Spleen (tissue), 11 donors: ENCODE measurements at regions not wholly inside any gene's neighbourhood (a gene's known extent, or its start where the extent isn't known, plus 50 kb on each side); places are given as distances from the start of the nearest gene placed in this dataset.

Experiments used
- DNase-seq: peaks from one replicate; pipeline ENCODE4 v3.0.0-alpha.2; 2020
- H3K27ac ChIP-seq, 8 donors: fragments of 200-600 bp; sonication (generic) in 7 of 8; 1 replicate in 4 of 8; 2 replicates in 4 of 8; pipeline versions ENCODE4 v1.5.0 to v1.8.0; 2016 to 2021; ENCODE audit warnings: inconsistent platforms in 4 of 8, mild to moderate bottlenecking in 4 of 8, moderate library complexity in 1 of 8
- H3K27me3 ChIP-seq, 7 donors: fragments of 200-600 bp; sonication (generic) in 6 of 7; replicated peaks in 1 of 7; 1 replicate in 4 of 7; 2 replicates in 3 of 7; pipeline versions ENCODE4 v1.5.0 to v1.8.0; 2016 to 2021; ENCODE audit warnings: inconsistent platforms in 3 of 7, mild to moderate bottlenecking in 1 of 7
- H3K36me3 ChIP-seq, 6 donors: fragments of 200-600 bp; sonication (generic) in 5 of 6; 1 replicate in 4 of 6; 2 replicates in 2 of 6; pipeline versions ENCODE4 v1.5.0 to v1.8.0; 2016 to 2021; ENCODE audit warnings: inconsistent platforms in 2 of 6
- H3K4me1 ChIP-seq, 6 donors: fragments of 200-600 bp; sonication (generic) in 5 of 6; 1 replicate in 3 of 6; 2 replicates in 3 of 6; pipeline versions ENCODE4 v1.5.0 to v1.8.0; 2016 to 2021; ENCODE audit warnings: inconsistent platforms in 3 of 6
- H3K4me3 ChIP-seq, 8 donors: fragments of 200-600 bp; sonication (generic) in 7 of 8; 1 replicate in 4 of 8; 2 replicates in 4 of 8; pipeline versions ENCODE4 v1.5.0 to v1.8.0; 2016 to 2021; ENCODE audit warnings: inconsistent platforms in 4 of 8, mild to moderate bottlenecking in 4 of 8, moderate library complexity in 2 of 8
- H3K9me3 ChIP-seq, 8 donors: fragments of 200-600 bp; sonication (generic) in 7 of 8; 1 replicate in 4 of 8; 2 replicates in 4 of 8; pipeline versions ENCODE4 v1.5.0 to v1.8.0; 2016 to 2021; ENCODE audit warnings: inconsistent platforms in 4 of 8
- CTCF ChIP-seq, 11 experiments: fragments of 200-600 bp in 7 of 11; fragments of 450-650 bp in 4 of 11; sonication (generic) in 4 of 11; IDR thresholded peaks in 8 of 11; conservative IDR thresholded peaks in 3 of 11; 1 replicate in 7 of 11; 2 replicates in 4 of 11; pipeline versions ENCODE4 v1.4.0 to v1.8.0; 2016 to 2021; ENCODE audit warnings: antibody characterized with exemption in 11 of 11, inconsistent platforms in 4 of 11, mild to moderate bottlenecking in 1 of 11
- POLR2A ChIP-seq, 3 donors: fragments of 450-650 bp; IDR thresholded peaks; one replicate each; pipeline ENCODE4 v1.5.1; 2017; ENCODE audit warnings: antibody characterized with exemption in 3 of 3, mild to moderate bottlenecking in 1 of 3
- POLR2AphosphoS5 ChIP-seq, 3 donors: sonication (generic); formaldehyde crosslinking; IDR thresholded peaks; one replicate each; pipeline ENCODE4 v1.5.1; 2017; ENCODE audit warnings: antibody characterized with exemption in 3 of 3
- WGBS, 5 donors: extraction: QIAGEN DNeasy Blood & Tissue Kit in 3 of 5; methylation state at CpG; one replicate each; pipeline versions ENCODE4 v1.1.5 to v1.1.7; 2013 to 2018; 5-methylcytosine and 5-hydroxymethylcytosine counted together
- intact Hi-C: fragments of 100-400 bp; cut with DNase I; formaldehyde crosslinking; loops from one replicate; pipeline ENCODE4 v1.15.0; 2023; ENCODE audit warnings: low total_unique reads
- donor health status: healthy with polysubstance abuse.
- donor health status: DM: no; HTN: no; CAD: no; lungs with moderate emphysema.
- donor health status: DM: no; HTN: no; CAD: no.
- donor health status: Bipolar disorder and iron deficiency.
- donor health status: healthy.
- donor health status: DM: no; HTN: no; CAD: no.
- donor health status: DM: yes; HTN: yes; CAD: no.

GRCh38 chr11:70605468-70605815 lies 207.1 kb downstream of the CTTN start:
- Histone ChIP-seq H3K27ac (no peak overlapping the region), H3K4me1 (peaks cover 0 to 8% (median 3%) of the 10 kb centered on the region in 6 donors), H3K27me3 (peaks cover 0 to 53% (median 0%) of the 10 kb centered on the region in 7 donors), H3K4me3 (no peak overlapping the region), H3K9me3 (no peaks in the 10 kb centered on the region), H3K36me3 (no peaks in the 10 kb centered on the region)
- intact Hi-C loops = no loop called here
- no peak for TF ChIP-seq POLR2AphosphoS5 (IDR thresholded peaks at IDR 0.05)
- no peak for TF ChIP-seq CTCF (IDR thresholded peaks at IDR 0.05 in 8 of 11, conservative IDR thresholded peaks at IDR 0.05 in 3 of 11)
- no peak for TF ChIP-seq POLR2A (IDR thresholded peaks at IDR 0.05)
- no peak for DNase-seq
- 88 to 97% (median 91%) methylated on average over 14 of the region's 14 CpGs for WGBS, 5 donors

GRCh38 chr11:70605846-70606245 lies 207.5 kb downstream of the CTTN start:
- intact Hi-C loops = no loop called here
- DNase-seq = no peak
- Histone ChIP-seq H3K9me3 (no peaks in the 10 kb centered on the region), H3K27me3 (peaks cover 0 to 57% (median 0%) of the 10 kb centered on the region in 7 donors), H3K4me1 (peaks cover 0 to 12% (median 8%) of the 10 kb centered on the region in 6 donors), H3K36me3 (no peaks in the 10 kb centered on the region), H3K4me3 (no peak overlapping the region), H3K27ac (no peak overlapping the region)
- WGBS, 5 donors = 64 to 82% (median 76%) methylated on average over 5 of the region's 5 CpGs
- no peak for TF ChIP-seq CTCF (IDR thresholded peaks at IDR 0.05 in 8 of 11, conservative IDR thresholded peaks at IDR 0.05 in 3 of 11)
- no peak for TF ChIP-seq POLR2AphosphoS5 (IDR thresholded peaks at IDR 0.05)
- TF ChIP-seq POLR2A (IDR thresholded peaks at IDR 0.05) = no peak

- 67 to 86% (median 85%) methylated on average over 7 to 12 of the region's 12 CpGs for WGBS, 5 donors
- no peaks in the 10 kb centered on the region for H3K36me3 ChIP-seq
- TF ChIP-seq POLR2AphosphoS5 (IDR thresholded peaks at IDR 0.05) (no peak), POLR2A (IDR thresholded peaks at IDR 0.05) (no peak), CTCF (IDR thresholded peaks at IDR 0.05 in 8 of 11, conservative IDR thresholded peaks at IDR 0.05 in 3 of 11) (no peak)
- H3K4me3 ChIP-seq = no peak overlapping the region
- no peaks in the 10 kb centered on the region for H3K9me3 ChIP-seq
- peaks cover 0 to 61% (median 0%) of the 10 kb centered on the region in 7 donors for H3K27me3 ChIP-seq
- intact Hi-C loops = no loop called here
- no peak overlapping the region for H3K27ac ChIP-seq
- H3K4me1 ChIP-seq = peaks cover 0 to 18% (median 13%) of the 10 kb centered on the region in 6 donors
- DNase-seq = no peak
Measured at GRCh38 chr11:70606248-70606950, 208.1 kb downstream of the CTTN start.

GRCh38 chr11:70606951-70607330 lies 208.6 kb downstream of the CTTN start:
- no peak overlapping the region for H3K4me3 ChIP-seq
- H3K27ac ChIP-seq = no peak overlapping the region
- peaks cover 0 to 22% (median 17%) of the 10 kb centered on the region in 6 donors for H3K4me1 ChIP-seq
- H3K36me3 ChIP-seq = no peaks in the 10 kb centered on the region
- TF ChIP-seq CTCF (IDR thresholded peaks at IDR 0.05 in 8 of 11, conservative IDR thresholded peaks at IDR 0.05 in 3 of 11) = no peak
- no peak for TF ChIP-seq POLR2AphosphoS5 (IDR thresholded peaks at IDR 0.05)
- no peak for TF ChIP-seq POLR2A (IDR thresholded peaks at IDR 0.05)
- peaks cover 0 to 67% (median 0%) of the 10 kb centered on the region in 7 donors for H3K27me3 ChIP-seq
- DNase-seq = no peak
- intact Hi-C loops = no loop called here
- no peaks in the 10 kb centered on the region for H3K9me3 ChIP-seq
- WGBS, 5 donors = 70 to 89% (median 82%) methylated on average over 4 to 10 of the region's 10 CpGs
